Limb (tissue), 2 donors: ENCODE measurements at regions not wholly inside any gene's neighbourhood (a gene's known extent, or its start where the extent isn't known, plus 50 kb on each side); places are given as distances from the start of the nearest gene placed in this dataset.
"Not testable (repeated sequence)": the region's sequence is repeated elsewhere in the genome, so short reads cannot be mapped to it uniquely, and the experiment has no call there.

Source experiments
- DNase-seq, 2 donors: peaks; one replicate each; pipeline ENCODE4 v3.0.0-alpha.2; 2016; ENCODE audit errors: extremely low spot score in 2 of 2

GRCh38 chr4:100651499-100652175 is 133.8 kb upstream of the EMCN start:
- no peak for DNase-seq

GRCh38 chr4:100649417-100649816 is 131.6 kb upstream of the EMCN start:
- DNase-seq = no peak

- DNase-seq = no peak
Observed at GRCh38 chr4:100644150-100644549, 126.3 kb upstream of the EMCN start.

DNA sequence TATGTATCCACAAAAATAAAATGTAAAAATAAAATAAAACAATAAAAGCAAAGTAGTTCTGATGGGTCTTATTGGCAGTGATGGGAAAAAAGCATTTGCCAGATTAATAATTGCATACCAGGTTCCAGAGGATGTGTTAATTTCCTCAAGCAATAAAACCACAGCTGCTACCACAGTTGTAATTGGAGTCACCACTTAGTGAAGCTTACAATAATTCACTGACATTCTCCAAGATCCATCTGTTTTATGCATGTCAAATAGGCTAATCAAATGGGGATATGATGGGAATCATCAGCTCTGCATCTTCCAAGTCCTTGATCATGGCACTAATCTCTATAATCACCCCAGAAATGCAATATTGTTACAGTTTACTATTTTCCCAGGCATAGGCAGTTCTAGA is 123.5 kb upstream of the EMCN start:
- DNase-seq = peak in 1 of 2 donors; percentile 15

GRCh38 chr4:100635899-100636298 is 118.1 kb upstream of the EMCN start:
- DNase-seq = no peak

GRCh38 chr4:100633269-100633668 is 115.4 kb upstream of the EMCN start:
- DNase-seq = no peak

GRCh38 chr4:100632163-100632562 is 114.3 kb upstream of the EMCN start:
- no peak for DNase-seq

DNA sequence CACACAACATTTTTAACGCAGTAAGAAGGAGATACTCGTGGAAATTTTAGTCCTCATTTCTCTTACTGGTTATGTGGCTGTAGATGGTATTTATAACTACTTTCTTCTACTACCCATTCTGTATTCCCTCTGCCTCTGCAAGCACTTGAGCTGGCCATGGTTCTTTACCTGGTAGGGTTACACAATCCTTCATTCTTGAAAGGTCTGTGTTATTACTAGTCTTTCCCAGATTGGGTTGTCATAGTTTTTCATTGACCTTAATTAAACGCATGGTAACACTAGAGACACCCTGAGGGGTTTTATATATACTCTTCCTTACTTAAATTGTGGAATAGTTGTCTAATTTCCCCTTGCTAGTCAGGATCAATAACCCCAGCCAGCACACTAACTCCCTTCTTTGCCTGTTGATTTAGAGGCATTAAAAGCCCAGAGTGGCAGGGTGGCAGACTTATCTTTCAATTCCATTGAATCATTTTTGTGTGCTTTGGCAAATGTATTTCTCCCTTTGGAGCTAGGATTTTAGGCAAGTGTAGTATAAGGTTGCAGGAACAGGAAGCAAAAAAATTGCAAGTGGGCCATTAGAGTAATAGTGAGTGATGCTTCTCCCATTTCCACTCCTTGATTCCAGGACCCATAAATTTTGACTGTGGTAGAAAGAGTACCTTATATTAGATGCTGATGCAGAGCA is 113.6 kb upstream of the EMCN start:
- no peak for DNase-seq

- no peak for DNase-seq
Observed at GRCh38 chr4:100630341-100630740, 112.5 kb upstream of the EMCN start.

DNA sequence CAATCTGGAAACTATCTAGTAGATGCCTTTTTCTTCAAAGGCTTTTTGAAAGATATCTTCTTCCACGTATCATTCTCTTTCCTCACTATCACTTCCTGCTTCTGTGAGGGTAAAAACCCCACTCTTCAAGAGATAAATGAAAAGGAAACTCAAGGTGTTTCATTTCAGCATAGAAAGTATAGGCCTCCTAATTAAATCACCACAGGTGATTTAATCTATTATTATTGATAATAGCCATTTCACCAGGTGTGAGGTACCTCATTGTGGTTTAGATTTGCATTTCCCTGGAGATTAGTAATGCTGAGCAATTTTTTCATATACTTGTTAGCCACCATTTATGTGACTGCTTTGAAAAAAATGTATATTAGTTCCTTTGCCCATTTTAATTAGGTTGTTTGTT is 92.0 kb upstream of the EMCN start:
- no peak for DNase-seq

GRCh38 chr4:100608651-100609050 is 90.8 kb upstream of the EMCN start:
- not testable (repeated sequence) for DNase-seq

DNA sequence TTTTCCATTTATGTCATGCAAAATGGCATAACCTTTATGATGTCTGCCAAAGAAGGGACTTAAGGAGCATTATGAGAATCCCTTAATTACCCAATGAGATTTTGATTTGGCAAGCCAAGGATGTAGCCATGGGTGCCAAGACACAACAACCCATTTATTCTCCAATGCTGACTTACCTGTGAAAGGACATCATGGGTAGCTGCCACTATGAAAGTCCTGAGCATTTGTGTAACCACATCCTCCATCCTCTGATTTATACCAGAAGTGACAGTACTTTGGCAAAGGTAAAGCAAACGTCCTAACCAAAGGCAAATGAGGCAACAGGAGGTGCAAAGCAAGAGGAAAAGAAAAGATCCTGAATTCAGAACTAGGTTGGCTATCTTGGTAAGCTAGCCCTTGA is 87.3 kb upstream of the EMCN start:
- no peak for DNase-seq

DNA sequence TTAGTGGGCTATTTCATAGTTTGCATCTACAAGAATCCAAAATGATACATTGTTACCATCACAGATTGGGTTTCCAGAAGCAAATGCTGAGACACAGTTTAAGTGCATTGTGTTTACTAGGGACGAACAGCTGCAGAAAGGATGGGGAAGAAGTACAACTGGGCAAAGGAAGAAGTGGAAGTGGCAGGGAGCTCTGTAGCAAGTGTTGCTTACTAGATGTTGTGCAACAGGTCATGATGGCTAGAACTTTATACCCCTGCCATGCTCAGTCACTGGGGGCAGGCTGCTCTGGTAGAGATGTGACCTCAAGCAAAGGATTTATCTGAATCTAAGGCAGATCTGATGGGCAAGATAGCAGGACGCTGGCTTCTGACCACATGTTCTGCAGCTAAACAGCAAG is 76.1 kb upstream of the EMCN start:
- DNase-seq = no peak

GRCh38 chr4:100591161-100591876 is 73.5 kb upstream of the EMCN start:
- peak; percentile 61 to 65 for DNase-seq

GRCh38 chr4:100590325-100590724 is 72.5 kb upstream of the EMCN start:
- DNase-seq = no peak

GRCh38 chr4:100588076-100588475 is 70.3 kb upstream of the EMCN start:
- DNase-seq = no peak

GRCh38 chr4:100582146-100582545 is 64.3 kb upstream of the EMCN start:
- DNase-seq = no peak

GRCh38 chr4:100581337-100581736 is 63.5 kb upstream of the EMCN start:
- no peak for DNase-seq

- DNase-seq = no peak
Observed at GRCh38 chr4:100576570-100576969, 58.7 kb upstream of the EMCN start.

GRCh38 chr4:100574607-100575006 is 56.8 kb upstream of the EMCN start:
- DNase-seq = no peak

GRCh38 chr4:100569196-100569595 is 51.4 kb upstream of the EMCN start:
- no peak for DNase-seq
